Mesenchymal stem cell (in vitro differentiated cells and primary cell): ENCODE measurements at regions not wholly inside any gene's neighbourhood (a gene's known extent, or its start where the extent isn't known, plus 50 kb on each side); places are given as distances from the start of the nearest gene placed in this dataset.
A peak's percentile ranks its signal among the peaks of the same experiment; 100 is the strongest.

ENCODE experiments used
- DNase-seq: peaks from one replicate; pipeline ENCODE4 v3.0.0-alpha.2; 2013
- H2AFZ ChIP-seq: one replicate; pipeline ENCODE4 v1.6.1; 2013; ENCODE audit warnings: low read depth, mild to moderate bottlenecking, control low read depth, inconsistent platforms, low read length, moderate library complexity
- H2AK5ac ChIP-seq: 2 replicates; pipeline ENCODE4 v1.6.1; 2013; ENCODE audit warnings: low read length, moderate library complexity, mild to moderate bottlenecking, inconsistent platforms; ENCODE audit not compliant: severe bottlenecking
- H2BK120ac ChIP-seq: one replicate; pipeline ENCODE4 v1.6.1; 2013; ENCODE audit warnings: low read depth, mild to moderate bottlenecking, inconsistent platforms, low read length, moderate library complexity
- H2BK12ac ChIP-seq, 2 experiments: one replicate each; pipeline ENCODE4 v1.6.1; 2013; ENCODE audit warnings: inconsistent platforms in 2 of 2, low read length in 2 of 2, mild to moderate bottlenecking in 2 of 2, moderate library complexity in 2 of 2, control low read depth in 1 of 2
- H2BK15ac ChIP-seq: one replicate; pipeline ENCODE4 v1.6.1; 2013; ENCODE audit warnings: mild to moderate bottlenecking, low read depth, inconsistent platforms; ENCODE audit not compliant: poor library complexity, severe bottlenecking
- H2BK5ac ChIP-seq: 2 replicates; pipeline ENCODE4 v1.6.1; 2013; ENCODE audit warnings: low read depth, mild to moderate bottlenecking, low read length, control low read depth, inconsistent platforms; ENCODE audit not compliant: poor library complexity, severe bottlenecking
- H3K14ac ChIP-seq, 2 experiments: one replicate each; pipeline ENCODE4 v1.6.1; 2013; ENCODE audit warnings: inconsistent platforms in 2 of 2, low read length in 2 of 2, control low read depth in 1 of 2, mild to moderate bottlenecking in 1 of 2, moderate library complexity in 1 of 2
- H3K18ac ChIP-seq, 2 experiments: one replicate each; pipeline ENCODE4 v1.6.1; 2013; ENCODE audit warnings: inconsistent platforms in 2 of 2, low read length in 2 of 2, control low read depth in 1 of 2, low read depth in 1 of 2, mild to moderate bottlenecking in 1 of 2
- H3K23ac ChIP-seq, 2 experiments: one replicate each; pipeline ENCODE4 v1.6.1; 2013; ENCODE audit warnings: inconsistent platforms in 2 of 2, low read length in 2 of 2, mild to moderate bottlenecking in 2 of 2, moderate library complexity in 2 of 2, control low read depth in 1 of 2
- H3K27ac ChIP-seq: 2 replicates; pipeline ENCODE4 v1.5.1; 2013; ENCODE audit warnings: mild to moderate bottlenecking, moderate library complexity, low read length, control low read depth, inconsistent platforms; ENCODE audit not compliant: poor library complexity, severe bottlenecking
- H3K27me3 ChIP-seq, 2 experiments: 2 replicates each; pipeline versions ENCODE4 v1.6.1 to v1.7.0; 2013; ENCODE audit warnings: low read length in 2 of 2, mild to moderate bottlenecking in 2 of 2, moderate library complexity in 2 of 2, control low read depth in 1 of 2, inconsistent platforms in 1 of 2; ENCODE audit not compliant: control insufficient read depth in 1 of 2, insufficient read depth in 1 of 2
- H3K36me3 ChIP-seq, 2 experiments: 2 replicates each; pipeline versions ENCODE4 v1.6.1 to v1.7.0; 2013; ENCODE audit warnings: low read length in 2 of 2, control low read depth in 1 of 2, inconsistent platforms in 1 of 2, low read depth in 1 of 2, mild to moderate bottlenecking in 1 of 2; ENCODE audit not compliant: insufficient read depth in 2 of 2, control insufficient read depth in 1 of 2
- H3K4ac ChIP-seq, 2 experiments: one replicate each; pipeline ENCODE4 v1.6.1; 2013; ENCODE audit warnings: inconsistent platforms in 2 of 2, low read length in 2 of 2, mild to moderate bottlenecking in 2 of 2, moderate library complexity in 2 of 2, control low read depth in 1 of 2, low read depth in 1 of 2
- H3K4me1 ChIP-seq: 2 replicates; pipeline ENCODE4 v1.6.1; 2013; ENCODE audit warnings: low read depth, low read length, control low read depth; ENCODE audit not compliant: control insufficient read depth, insufficient read depth
- H3K4me2 ChIP-seq: 2 replicates; pipeline ENCODE4 v1.6.1; 2013; ENCODE audit warnings: low read length, mild to moderate bottlenecking, inconsistent platforms; ENCODE audit not compliant: poor library complexity, severe bottlenecking
- H3K4me3 ChIP-seq, 2 experiments: 2 replicates each; pipeline versions ENCODE4 v1.5.1 to v1.7.0; 2013; ENCODE audit warnings: low read length in 2 of 2, mild to moderate bottlenecking in 2 of 2, control low read depth in 1 of 2, low read depth in 1 of 2; ENCODE audit not compliant: insufficient read depth in 1 of 2
- H3K79me1 ChIP-seq: replicated peaks from 2 replicates; pipeline ENCODE4 v1.6.1; 2013; ENCODE audit warnings: mild to moderate bottlenecking, control low read depth, low read length, inconsistent platforms; ENCODE audit not compliant: poor library complexity, severe bottlenecking
- H3K9ac ChIP-seq: 2 replicates; pipeline ENCODE4 v1.7.0; 2013; ENCODE audit warnings: mild to moderate bottlenecking, low read length, moderate library complexity
- H3K9me3 ChIP-seq: 2 replicates; pipeline ENCODE4 v1.7.0; 2013; ENCODE audit warnings: mild to moderate bottlenecking, low read length; ENCODE audit not compliant: control insufficient read depth
- H4K8ac ChIP-seq: one replicate; pipeline ENCODE4 v1.6.1; 2013; ENCODE audit warnings: inconsistent platforms, mild to moderate bottlenecking, low read length, moderate library complexity
- H4K91ac ChIP-seq: one replicate; pipeline ENCODE4 v1.6.1; 2013; ENCODE audit warnings: mild to moderate bottlenecking, low read length, inconsistent platforms
- WGBS: methylation state at CpG from one replicate; pipeline ENCODE4 v1.1.7; 2013; ENCODE audit warnings: mixed read lengths; 5-methylcytosine and 5-hydroxymethylcytosine counted together

GRCh38 chr3:187906920-187907319, 161.7 kb upstream of the BCL6 start:
- H2BK12ac ChIP-seq, result no peak overlapping the region
- no peak overlapping the region for H2AFZ ChIP-seq
- H3K9ac ChIP-seq, result peak overlapping the region; percentile 9
- no peak overlapping the region for H2BK120ac ChIP-seq
- H3K18ac ChIP-seq, result no peak overlapping the region
- H4K8ac ChIP-seq, result no peak overlapping the region
- H3K4me2 ChIP-seq, result no peak overlapping the region
- no peak overlapping the region for H3K14ac ChIP-seq
- peak overlapping the region in 1 of 2 experiments; percentile 45 for H3K4me3 ChIP-seq
- no peaks in the 10 kb centered on the region for H3K9me3 ChIP-seq
- no peak overlapping the region for H2BK15ac ChIP-seq
- peaks cover 3% of the 10 kb centered on the region for H3K4me1 ChIP-seq
- H3K23ac ChIP-seq, result no peak overlapping the region
- no peaks in the 10 kb centered on the region for H3K79me1 ChIP-seq
- H3K27ac ChIP-seq, result no peak overlapping the region
- 96% methylated on average over 2 of the region's 5 CpGs for WGBS
- H4K91ac ChIP-seq, result no peak overlapping the region
- H3K36me3 ChIP-seq, result no peaks in the 10 kb centered on the region
- no peaks in the 10 kb centered on the region for H3K27me3 ChIP-seq
- H3K4ac ChIP-seq, result no peak overlapping the region
- H2BK5ac ChIP-seq, result no peak overlapping the region
- no peak for DNase-seq
- no peak overlapping the region for H2AK5ac ChIP-seq

GRCh38 chr3:187909866-187910265, 164.6 kb upstream of the BCL6 start:
- Histone ChIP-seq H4K91ac (no peak overlapping the region), H3K27ac (no peak overlapping the region), H3K18ac (no peak overlapping the region), H3K9me3 (no peaks in the 10 kb centered on the region), H2AFZ (no peak overlapping the region), H3K4me1 (peaks cover 2% of the 10 kb centered on the region), H3K4ac (no peak overlapping the region), H3K14ac (no peak overlapping the region), H2BK12ac (no peak overlapping the region), H2BK120ac (no peak overlapping the region), H2BK15ac (no peak overlapping the region), H2BK5ac (no peak overlapping the region), H3K23ac (no peak overlapping the region), H3K4me3 (no peak overlapping the region), H3K36me3 (no peaks in the 10 kb centered on the region), H3K27me3 (no peaks in the 10 kb centered on the region), H2AK5ac (no peak overlapping the region), H3K79me1 (no peaks in the 10 kb centered on the region), H4K8ac (no peak overlapping the region), H3K4me2 (no peak overlapping the region), H3K9ac (no peak overlapping the region)
- no peak for DNase-seq

GRCh38 chr3:187912007-187912406, 166.7 kb upstream of the BCL6 start:
- Histone ChIP-seq H2BK5ac (no peak overlapping the region), H4K8ac (no peak overlapping the region), H3K14ac (no peak overlapping the region), H3K18ac (no peak overlapping the region), H3K4me2 (no peak overlapping the region), H3K4me3 (no peak overlapping the region), H2BK12ac (no peak overlapping the region), H3K4ac (no peak overlapping the region), H2BK15ac (no peak overlapping the region), H3K27ac (no peak overlapping the region), H3K9ac (no peak overlapping the region), H2AK5ac (no peak overlapping the region), H3K9me3 (no peaks in the 10 kb centered on the region), H3K27me3 (no peaks in the 10 kb centered on the region), H3K79me1 (no peaks in the 10 kb centered on the region), H2BK120ac (no peak overlapping the region), H3K23ac (no peak overlapping the region), H3K4me1 (peaks cover 2% of the 10 kb centered on the region), H4K91ac (no peak overlapping the region), H2AFZ (no peak overlapping the region), H3K36me3 (no peaks in the 10 kb centered on the region)
- 69% methylated on average over 2 of the region's 3 CpGs for WGBS
- DNase-seq, result no peak

- H2BK5ac ChIP-seq, result no peak overlapping the region
- H2AFZ ChIP-seq, result no peak overlapping the region
- H3K9ac ChIP-seq, result no peak overlapping the region
- H3K79me1 ChIP-seq, result no peaks in the 10 kb centered on the region
- peaks cover 2% of the 10 kb centered on the region for H3K4me1 ChIP-seq
- DNase-seq, result peak; percentile 81
- H3K4ac ChIP-seq, result no peak overlapping the region
- H4K8ac ChIP-seq, result no peak overlapping the region
- H3K4me3 ChIP-seq, result no peak overlapping the region
- H2BK12ac ChIP-seq, result no peak overlapping the region
- H3K23ac ChIP-seq, result no peak overlapping the region
- H3K9me3 ChIP-seq, result no peaks in the 10 kb centered on the region
- no peak overlapping the region for H2BK15ac ChIP-seq
- no peak overlapping the region for H2AK5ac ChIP-seq
- 23% methylated on average over 2 of the region's 2 CpGs for WGBS
- no peaks in the 10 kb centered on the region for H3K36me3 ChIP-seq
- H3K14ac ChIP-seq, result no peak overlapping the region
- no peak overlapping the region for H3K4me2 ChIP-seq
- no peaks in the 10 kb centered on the region for H3K27me3 ChIP-seq
- no peak overlapping the region for H4K91ac ChIP-seq
- no peak overlapping the region for H2BK120ac ChIP-seq
- no peak overlapping the region for H3K18ac ChIP-seq
- no peak overlapping the region for H3K27ac ChIP-seq
Measured at GRCh38 chr3:187913617-187914033, 168.4 kb upstream of the BCL6 start.
